Activated B cell treated with CpG ODN at 0.5 μM for 24 hours (primary cell): ENCODE measurements at regions not wholly inside any gene's neighbourhood (a gene's known extent, or its start where the extent isn't known, plus 50 kb on each side); places are given as distances from the start of the nearest gene placed in this dataset.

Source experiments
- ATAC-seq: fragments of 200-7000 bp; cut with Tn5 transposase; one replicate; pipeline ENCODE4 v1.10.0; 2021; ENCODE audit warnings: low read depth, mild to moderate bottlenecking, moderate library complexity
- CTCF ChIA-PET: fragments of 350-600 bp; sonication (Branson Sonifier 250); formaldehyde crosslinking; loops from one replicate; lab custom pipeline; 2021; ENCODE audit warnings: antibody characterized with exemption; lab: Charles Lee
- POLR2A ChIA-PET: fragments of 350-600 bp; sonication (Branson Sonifier 250); formaldehyde crosslinking; loops from one replicate; lab custom pipeline; 2021; ENCODE audit warnings: antibody characterized with exemption; lab: Charles Lee
- DNase-seq: peaks from one replicate; pipeline ENCODE4 v3.0.0; 2022
- H3K27ac Mint-ChIP-seq: one replicate; pipeline ENCODE4 v1.8.0; 2020; ENCODE audit warnings: mixed read lengths
- H3K27me3 Mint-ChIP-seq: one replicate; pipeline ENCODE4 v1.8.0; 2021; ENCODE audit warnings: mixed read lengths
- H3K36me3 Mint-ChIP-seq: one replicate; pipeline ENCODE4 v1.8.0; 2021; ENCODE audit warnings: low read depth, mixed read lengths
- H3K4me1 Mint-ChIP-seq: one replicate; pipeline ENCODE4 v1.8.0; 2021; ENCODE audit warnings: mixed read lengths
- H3K4me3 Mint-ChIP-seq: one replicate; pipeline ENCODE4 v1.8.0; 2020; ENCODE audit warnings: mild to moderate bottlenecking, mixed read lengths
- H3K9me3 Mint-ChIP-seq: one replicate; pipeline ENCODE4 v1.8.0; 2020; ENCODE audit warnings: mixed read lengths
- CTCF ChIP-seq: fragments of 200-600 bp; IDR thresholded peaks from one replicate; pipeline ENCODE4 v1.8.0; 2022; ENCODE audit warnings: antibody characterized with exemption, mild to moderate bottlenecking
- intact Hi-C: fragments of 100-400 bp; cut with micrococcal nuclease; formaldehyde crosslinking; loops from one replicate; pipeline ENCODE4 v1.15.1; 2024

DNA sequence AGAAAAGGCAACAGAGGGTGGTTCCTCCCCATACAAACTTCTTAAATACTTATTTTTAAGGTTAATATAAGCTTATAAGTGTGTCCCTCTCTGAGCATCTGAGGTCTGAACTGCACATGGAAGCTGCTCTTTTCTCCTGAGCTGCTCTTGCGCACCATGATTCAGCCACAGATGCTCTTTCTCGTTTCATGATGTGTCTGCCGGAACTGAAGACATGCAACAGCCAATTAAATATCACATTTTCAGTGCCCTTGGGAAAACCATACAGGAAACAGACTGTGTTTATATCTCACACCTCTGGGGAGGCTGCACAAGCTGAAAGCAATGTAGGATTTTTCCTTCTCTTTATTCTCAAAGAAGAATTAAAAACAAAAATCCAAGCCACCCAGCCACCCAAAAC is 96.8 kb upstream of the NREP start:
- intact Hi-C loops = no loop called here
- Mint-ChIP-seq H3K27ac (no peak overlapping the region), H3K4me3 (no peak overlapping the region), H3K9me3 (no peaks in the 10 kb centered on the region), H3K4me1 (peaks cover 9% of the 10 kb centered on the region), H3K27me3 (peaks cover 6% of the 10 kb centered on the region), H3K36me3 (no peaks in the 10 kb centered on the region)
- ATAC-seq (peak; percentile 75), DNase-seq (no peak)
- CTCF ChIA-PET = no interaction called here
- POLR2A ChIA-PET = interaction anchor here (0.8 kb wide), 1 partner anchor 96 kb away, joined by 3 read pairs; no protein-coding TSS in a partner anchor
- no peak for TF ChIP-seq CTCF

DNA sequence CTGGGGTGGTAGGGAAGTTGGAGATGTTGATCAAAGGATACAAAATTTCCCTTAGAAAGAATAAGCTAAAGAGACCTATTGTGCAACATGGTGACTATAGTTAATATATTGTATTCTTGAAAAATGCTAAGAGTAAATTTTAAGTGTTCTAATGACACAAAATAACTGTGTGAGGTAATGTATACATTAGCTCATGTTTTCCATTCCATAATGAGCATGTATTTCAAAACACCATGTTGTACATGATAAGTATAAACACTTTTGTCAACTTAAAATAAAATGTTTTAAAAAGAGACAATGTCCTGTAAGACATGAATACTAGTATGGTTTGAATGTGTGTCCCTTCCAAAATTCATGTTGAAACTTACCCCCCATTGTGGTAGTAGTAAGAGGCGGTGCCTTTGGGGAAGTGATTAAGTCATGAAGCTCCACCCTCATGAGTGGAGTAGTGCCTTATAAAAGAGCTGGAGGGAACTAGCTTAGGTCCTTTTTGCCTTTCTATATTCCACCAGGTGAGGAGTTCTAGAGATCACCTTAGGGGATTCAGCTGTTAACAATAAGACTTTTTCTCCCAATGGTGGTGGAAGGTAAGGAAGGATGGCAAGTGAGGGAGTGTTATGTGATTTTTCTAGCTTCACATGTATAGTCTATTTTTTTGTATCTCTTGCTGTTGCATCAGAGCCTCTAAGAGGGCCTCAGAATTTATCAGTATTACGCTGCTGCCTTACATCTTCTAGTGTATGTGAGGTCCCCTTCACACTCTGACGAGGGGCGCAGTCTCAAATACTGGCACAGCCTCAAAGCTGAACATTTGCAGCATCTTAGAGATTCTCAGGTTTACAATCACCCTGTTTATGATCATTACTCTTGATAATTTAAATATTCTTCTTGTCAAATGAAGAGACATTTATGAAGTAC is 94.9 kb upstream of the NREP start:
- Mint-ChIP-seq H3K4me3 (no peak overlapping the region), H3K9me3 (no peaks in the 10 kb centered on the region), H3K27me3 (peaks cover 6% of the 10 kb centered on the region), H3K27ac (no peak overlapping the region), H3K4me1 (peaks cover 9% of the 10 kb centered on the region), H3K36me3 (no peaks in the 10 kb centered on the region)
- TF ChIP-seq CTCF = no peak
- CTCF ChIA-PET = no interaction called here
- intact Hi-C loops = no loop called here
- POLR2A ChIA-PET = no interaction called here
- ATAC-seq (no peak), DNase-seq (no peak)

GRCh38 chr5:111848476-111848875 is 91.5 kb upstream of the NREP start:
- no peak for ATAC-seq
- ChIA-PET POLR2A (no interaction called here), CTCF (no interaction called here)
- no peak overlapping the region for H3K27ac Mint-ChIP-seq
- H3K9me3 Mint-ChIP-seq = no peaks in the 10 kb centered on the region
- H3K4me1 Mint-ChIP-seq = peaks cover 2% of the 10 kb centered on the region
- H3K36me3 Mint-ChIP-seq = no peaks in the 10 kb centered on the region
- intact Hi-C loops = no loop called here
- no peak for TF ChIP-seq CTCF
- peaks cover 6% of the 10 kb centered on the region for H3K27me3 Mint-ChIP-seq
- H3K4me3 Mint-ChIP-seq = no peak overlapping the region
- DNase-seq = no peak

- H3K36me3 Mint-ChIP-seq = no peaks in the 10 kb centered on the region
- no peak overlapping the region for H3K4me3 Mint-ChIP-seq
- no peak for TF ChIP-seq CTCF
- H3K4me1 Mint-ChIP-seq = no peaks in the 10 kb centered on the region
- ATAC-seq = no peak
- no peak overlapping the region for H3K27ac Mint-ChIP-seq
- H3K27me3 Mint-ChIP-seq = peaks cover 3% of the 10 kb centered on the region
- intact Hi-C loops = no loop called here
- DNase-seq = no peak
- POLR2A ChIA-PET = no interaction called here
- no peaks in the 10 kb centered on the region for H3K9me3 Mint-ChIP-seq
- CTCF ChIA-PET = no interaction called here
Measured at GRCh38 chr5:111847052-111847925, 90.3 kb upstream of the NREP start.
